ENCODE measurements at regions not wholly inside any gene's neighbourhood (a gene's known extent, or its start where the extent isn't known, plus 50 kb on each side); places are given as distances from the start of the nearest gene placed in this dataset.

- no peak for TF ChIP-seq CTCF (IDR thresholded peaks at IDR 0.05; ENCODE audit: control extremely low read depth, extremely low read depth, low read depth, missing control alignments)
- ChIA-PET POLR2A (no interaction called here), CTCF (no interaction called here)
- DNase-seq (ENCODE audit: extremely low spot score), result no peak
These were observed 94.1 kb upstream of the SLC7A1 start for GRCh38 chr13:29689548-29689947.

GRCh38 chr13:29688193-29688592 lies 92.7 kb upstream of the SLC7A1 start:
- DNase-seq (ENCODE audit: extremely low spot score), result no peak
- ChIA-PET POLR2A (no interaction called here), CTCF (no interaction called here)
- no peak for TF ChIP-seq CTCF (IDR thresholded peaks at IDR 0.05; ENCODE audit: control extremely low read depth, extremely low read depth, low read depth, missing control alignments)

- DNase-seq (ENCODE audit: extremely low spot score), result no peak
- CTCF ChIA-PET, result no interaction called here
- POLR2A ChIA-PET, result no interaction called here
- no peak for TF ChIP-seq CTCF (IDR thresholded peaks at IDR 0.05; ENCODE audit: control extremely low read depth, extremely low read depth, low read depth, missing control alignments)
These were observed 89.0 kb upstream of the SLC7A1 start for GRCh38 chr13:29684441-29684840.

GRCh38 chr13:29683041-29683440 lies 87.6 kb upstream of the SLC7A1 start:
- TF ChIP-seq CTCF (IDR thresholded peaks at IDR 0.05; ENCODE audit: control extremely low read depth, extremely low read depth, low read depth, missing control alignments), result no peak
- ChIA-PET POLR2A (no interaction called here), CTCF (no interaction called here)
- DNase-seq (ENCODE audit: extremely low spot score), result no peak

GRCh38 chr13:29681864-29682263 lies 86.4 kb upstream of the SLC7A1 start:
- no peak for DNase-seq (ENCODE audit: extremely low spot score)
- ChIA-PET CTCF (interaction anchor here (1.2 kb wide), 1 partner anchor 9 kb away, joined by 3 read pairs; no protein-coding TSS in a partner anchor), POLR2A (no interaction called here)
- TF ChIP-seq CTCF (IDR thresholded peaks at IDR 0.05; ENCODE audit: control extremely low read depth, extremely low read depth, low read depth, missing control alignments), result no peak

- TF ChIP-seq CTCF (IDR thresholded peaks at IDR 0.05; ENCODE audit: control extremely low read depth, extremely low read depth, low read depth, missing control alignments), result no peak
- no peak for DNase-seq (ENCODE audit: extremely low spot score)
- POLR2A ChIA-PET, result no interaction called here
- CTCF ChIA-PET, result no interaction called here
These were observed 84.0 kb upstream of the SLC7A1 start for GRCh38 chr13:29679396-29680053.

- CTCF ChIA-PET, result no interaction called here
- POLR2A ChIA-PET, result no interaction called here
- no peak for DNase-seq (ENCODE audit: extremely low spot score)
- TF ChIP-seq CTCF (IDR thresholded peaks at IDR 0.05; ENCODE audit: control extremely low read depth, extremely low read depth, low read depth, missing control alignments), result no peak
These were observed 82.1 kb upstream of the SLC7A1 start for GRCh38 chr13:29677627-29678026.

Measured in GM10248 (cell line).